WTC11 (cell line): ENCODE measurements at regions not wholly inside any gene's neighbourhood (a gene's known extent, or its start where the extent isn't known, plus 50 kb on each side); places are given as distances from the start of the nearest gene placed in this dataset.
"Not testable (repeated sequence)": the region's sequence is repeated elsewhere in the genome, so short reads cannot be mapped to it uniquely, and the experiment has no call there.

Source experiments
- ATAC-seq: fragments of 200-7000 bp; cut with Tn5 transposase; 2 replicates; pipeline ENCODE4 v1.10.0; 2021; ENCODE audit warnings: mild to moderate bottlenecking, moderate library complexity
- CTCF ChIA-PET: fragments of 300-600 bp; sonication (Branson Sonifier 250); formaldehyde crosslinking; loops from one replicate; lab custom pipeline; 2021; ENCODE audit warnings: antibody characterized with exemption; lab: Charles Lee
- POLR2A ChIA-PET: fragments of 350-600 bp; sonication (Branson Sonifier 250); formaldehyde crosslinking; loops from one replicate; lab custom pipeline; 2021; ENCODE audit warnings: antibody characterized with exemption; lab: Charles Lee
- DNase-seq: peaks from one replicate; pipeline ENCODE4 v3.0.0; 2021; ENCODE audit warnings: low spot score
- H3K27ac Mint-ChIP-seq: 2 replicates; pipeline ENCODE4 v1.8.0; 2021; ENCODE audit warnings: mixed read lengths
- H3K27me3 Mint-ChIP-seq: 2 replicates; pipeline ENCODE4 v1.8.0; 2021; ENCODE audit warnings: low read depth, mild to moderate bottlenecking, moderate library complexity, mixed read lengths
- H3K36me3 Mint-ChIP-seq: 2 replicates; pipeline ENCODE4 v1.8.0; 2021; ENCODE audit warnings: mixed read lengths
- H3K4me1 Mint-ChIP-seq: 2 replicates; pipeline ENCODE4 v1.8.0; 2022; ENCODE audit warnings: mixed read lengths
- H3K4me3 Mint-ChIP-seq: 2 replicates; pipeline ENCODE4 v1.8.0; 2021; ENCODE audit warnings: mild to moderate bottlenecking, moderate library complexity, mixed read lengths
- H3K9me3 Mint-ChIP-seq: 2 replicates; pipeline ENCODE4 v1.8.0; 2021; ENCODE audit warnings: mixed read lengths
- ATF1 ChIP-seq: sonication (generic); formaldehyde crosslinking; IDR thresholded peaks from 2 replicates; pipeline ENCODE4 v1.8.1; 2023; ENCODE audit warnings: mild to moderate bottlenecking, moderate library complexity, missing genetic modification reagents
- CREB1 ChIP-seq: sonication (generic); formaldehyde crosslinking; IDR thresholded peaks from 2 replicates; pipeline ENCODE4 v1.8.0; 2023; ENCODE audit warnings: mild to moderate bottlenecking, missing genetic modification reagents
- EMX1 ChIP-seq: fragments of 250-450 bp; sonication (Bioruptor Pico); IDR thresholded peaks from 2 replicates; pipeline ENCODE4 v1.8.0; 2021; ENCODE audit warnings: mild to moderate bottlenecking
- ESRRA ChIP-seq: sonication (generic); formaldehyde crosslinking; IDR thresholded peaks from 2 replicates; pipeline ENCODE4 v1.8.1; 2022; ENCODE audit warnings: mild to moderate bottlenecking, missing genetic modification reagents, borderline replicate concordance
- ETV6 ChIP-seq: sonication (generic); formaldehyde crosslinking; IDR thresholded peaks from 2 replicates; pipeline ENCODE4 v1.8.1; 2022; ENCODE audit warnings: mild to moderate bottlenecking, missing genetic modification reagents
- FOXK1 ChIP-seq: sonication (generic); formaldehyde crosslinking; IDR thresholded peaks from 2 replicates; pipeline ENCODE4 v1.8.0; 2022; ENCODE audit warnings: mild to moderate bottlenecking, moderate library complexity, missing genetic modification reagents
- FOXP1 ChIP-seq: sonication (generic); formaldehyde crosslinking; IDR thresholded peaks from 2 replicates; pipeline ENCODE4 v1.8.0; 2022; ENCODE audit warnings: missing genetic modification reagents, mild to moderate bottlenecking, moderate library complexity, borderline replicate concordance
- GRHL2 ChIP-seq: fragments of 250-450 bp; sonication (Bioruptor Pico); IDR thresholded peaks from 2 replicates; pipeline ENCODE4 v1.8.0; 2022; ENCODE audit warnings: mild to moderate bottlenecking, moderate library complexity; ENCODE audit not compliant: insufficient replicate concordance, severe bottlenecking
- KAT7 ChIP-seq: sonication (generic); formaldehyde crosslinking; IDR thresholded peaks from 2 replicates; pipeline ENCODE4 v1.8.1; 2023; ENCODE audit warnings: missing genetic modification reagents, mild to moderate bottlenecking, borderline replicate concordance
- MXD4 ChIP-seq: fragments of 250-450 bp; sonication (Bioruptor Pico); IDR thresholded peaks from 2 replicates; pipeline ENCODE4 v1.8.0; 2021; ENCODE audit warnings: mild to moderate bottlenecking, moderate library complexity, borderline replicate concordance
- NFE2L1 ChIP-seq: sonication (generic); formaldehyde crosslinking; IDR thresholded peaks from 2 replicates; pipeline ENCODE4 v1.8.1; 2023; ENCODE audit warnings: missing genetic modification reagents
- NFYB ChIP-seq: sonication (generic); formaldehyde crosslinking; conservative IDR thresholded peaks from 2 replicates; pipeline ENCODE4 v1.8.0; 2022; ENCODE audit warnings: low read depth, missing genetic modification reagents
- SMAD3 ChIP-seq: sonication (generic); formaldehyde crosslinking; IDR thresholded peaks from 2 replicates; pipeline ENCODE4 v1.8.0; 2022; ENCODE audit warnings: missing genetic modification reagents, mild to moderate bottlenecking, borderline replicate concordance
- SP1 ChIP-seq: sonication (generic); formaldehyde crosslinking; conservative IDR thresholded peaks from 2 replicates; pipeline ENCODE4 v1.8.1; 2022; ENCODE audit warnings: missing genetic modification reagents
- TP53 ChIP-seq: sonication (generic); formaldehyde crosslinking; IDR thresholded peaks from 2 replicates; pipeline ENCODE4 v1.8.1; 2023; ENCODE audit warnings: mild to moderate bottlenecking, missing genetic modification reagents
- ZBTB21 ChIP-seq: sonication (generic); formaldehyde crosslinking; IDR thresholded peaks from 2 replicates; pipeline ENCODE4 v1.8.1; 2023; ENCODE audit warnings: mild to moderate bottlenecking, missing genetic modification reagents, borderline replicate concordance
- ZNF138 ChIP-seq: sonication (generic); formaldehyde crosslinking; conservative IDR thresholded peaks from 2 replicates; pipeline ENCODE4 v1.8.1; 2022; ENCODE audit warnings: mild to moderate bottlenecking, moderate library complexity, missing genetic modification reagents
- ZNF219 ChIP-seq: sonication (generic); formaldehyde crosslinking; IDR thresholded peaks from 2 replicates; pipeline ENCODE4 v1.8.0; 2023; ENCODE audit warnings: missing genetic modification reagents, mild to moderate bottlenecking, borderline replicate concordance
- ZNF263 ChIP-seq: sonication (generic); formaldehyde crosslinking; IDR thresholded peaks from 2 replicates; pipeline ENCODE4 v1.8.1; 2022; ENCODE audit warnings: low read depth, mild to moderate bottlenecking, moderate library complexity, missing genetic modification reagents
- ZNF423 ChIP-seq: fragments of 250-450 bp; sonication (Bioruptor Pico); IDR thresholded peaks from 2 replicates; pipeline ENCODE4 v2.1.2; 2022; ENCODE audit warnings: mild to moderate bottlenecking, moderate library complexity
- TF ChIP-seq, protein P1 (sequence below): fragments of 200-600 bp; IDR thresholded peaks from 2 replicates; pipeline ENCODE4 v1.8.0; 2022; ENCODE audit warnings: antibody characterized with exemption
- TF ChIP-seq, protein P2 (sequence below): sonication (generic); formaldehyde crosslinking; IDR thresholded peaks from 2 replicates; pipeline ENCODE4 v1.8.1; 2022; ENCODE audit warnings: low read depth, missing genetic modification reagents, borderline replicate concordance

DNA sequence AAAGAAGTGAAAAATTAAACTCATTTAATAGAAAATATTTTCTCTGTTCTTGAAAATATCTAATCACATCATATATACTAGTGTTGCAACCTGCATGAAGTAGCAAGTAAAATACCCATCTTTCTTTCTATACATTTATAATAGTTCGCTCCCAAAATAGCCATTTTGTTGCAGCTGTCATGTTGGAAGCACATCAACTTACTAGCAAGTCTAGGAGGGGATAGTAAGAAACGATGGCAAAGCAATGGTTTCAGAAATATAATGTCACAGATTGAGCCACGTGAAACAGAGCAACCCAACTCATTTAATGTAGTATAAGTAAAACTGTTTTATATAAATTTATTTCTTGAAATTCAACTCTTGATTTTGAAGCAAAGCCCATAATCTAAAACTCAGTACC lies 521.8 kb downstream of the LRRIQ3 start:
- POLR2A ChIA-PET, result no interaction called here
- H3K4me3 Mint-ChIP-seq, result no peak overlapping the region
- TF ChIP-seq ESRRA (no peak), CREB1 (CRISPR knock-in tag) (no peak), ATF1 (CRISPR knock-in tag) (no peak), FOXP1 (CRISPR knock-in tag) (no peak), EMX1 (no peak), SMAD3 (CRISPR knock-in tag) (no peak)
- H3K4me1 Mint-ChIP-seq, result no peaks in the 10 kb centered on the region
- no peak for ATAC-seq
- H3K36me3 Mint-ChIP-seq, result no peaks in the 10 kb centered on the region
- CTCF ChIA-PET, result no interaction called here
- no peaks in the 10 kb centered on the region for H3K27me3 Mint-ChIP-seq
- H3K9me3 Mint-ChIP-seq, result no peaks in the 10 kb centered on the region
- DNase-seq, result no peak
- no peak overlapping the region for H3K27ac Mint-ChIP-seq

DNA sequence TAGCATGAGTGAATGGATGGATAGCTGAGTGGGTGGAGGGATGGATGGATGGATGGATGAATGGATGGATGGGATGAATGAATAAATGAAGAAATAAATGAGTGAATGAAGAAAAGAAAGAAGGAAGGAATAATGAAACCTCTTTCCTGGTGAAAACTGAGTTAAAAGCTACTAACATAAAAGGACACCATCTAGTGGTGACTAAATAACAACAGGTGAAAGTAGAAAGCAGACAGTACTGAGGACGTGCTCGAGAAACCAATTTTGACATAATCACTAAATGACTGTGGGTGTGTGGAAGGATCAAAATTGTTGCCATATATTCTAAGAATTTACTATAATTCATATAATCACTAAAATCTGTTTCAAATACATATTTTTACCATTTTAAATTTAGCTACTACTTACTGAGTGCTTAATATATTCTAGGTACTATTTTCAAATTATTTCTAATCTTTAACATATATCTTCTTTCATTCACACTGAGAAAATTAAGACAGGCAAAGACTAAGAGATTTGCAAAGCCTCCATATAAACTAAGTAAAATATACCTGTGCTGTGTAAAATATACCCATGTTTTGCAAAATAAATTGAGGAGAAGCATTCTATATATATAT lies 522.9 kb downstream of the LRRIQ3 start:
- no peaks in the 10 kb centered on the region for H3K27me3 Mint-ChIP-seq
- ATAC-seq (peak; percentile 60), DNase-seq (no peak)
- H3K4me3 Mint-ChIP-seq, result no peak overlapping the region
- no peaks in the 10 kb centered on the region for H3K36me3 Mint-ChIP-seq
- no peak for TF ChIP-seq KAT7
- TF ChIP-seq, protein P1, sequence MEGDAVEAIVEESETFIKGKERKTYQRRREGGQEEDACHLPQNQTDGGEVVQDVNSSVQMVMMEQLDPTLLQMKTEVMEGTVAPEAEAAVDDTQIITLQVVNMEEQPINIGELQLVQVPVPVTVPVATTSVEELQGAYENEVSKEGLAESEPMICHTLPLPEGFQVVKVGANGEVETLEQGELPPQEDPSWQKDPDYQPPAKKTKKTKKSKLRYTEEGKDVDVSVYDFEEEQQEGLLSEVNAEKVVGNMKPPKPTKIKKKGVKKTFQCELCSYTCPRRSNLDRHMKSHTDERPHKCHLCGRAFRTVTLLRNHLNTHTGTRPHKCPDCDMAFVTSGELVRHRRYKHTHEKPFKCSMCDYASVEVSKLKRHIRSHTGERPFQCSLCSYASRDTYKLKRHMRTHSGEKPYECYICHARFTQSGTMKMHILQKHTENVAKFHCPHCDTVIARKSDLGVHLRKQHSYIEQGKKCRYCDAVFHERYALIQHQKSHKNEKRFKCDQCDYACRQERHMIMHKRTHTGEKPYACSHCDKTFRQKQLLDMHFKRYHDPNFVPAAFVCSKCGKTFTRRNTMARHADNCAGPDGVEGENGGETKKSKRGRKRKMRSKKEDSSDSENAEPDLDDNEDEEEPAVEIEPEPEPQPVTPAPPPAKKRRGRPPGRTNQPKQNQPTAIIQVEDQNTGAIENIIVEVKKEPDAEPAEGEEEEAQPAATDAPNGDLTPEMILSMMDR, result peak; percentile 32; the same call in 1 of the 2 replicates
- POLR2A ChIA-PET, result no interaction called here
- H3K9me3 Mint-ChIP-seq, result peaks cover 4% of the 10 kb centered on the region; the same call in 1 of the 2 replicates
- CTCF ChIA-PET, result interaction anchor here (1.0 to 1.6 kb wide), 2 partner anchors 10 to 950 kb away, joined by 4 to 8 read pairs; no protein-coding TSS in a partner anchor
- no peak overlapping the region for H3K27ac Mint-ChIP-seq
- H3K4me1 Mint-ChIP-seq, result no peaks in the 10 kb centered on the region

DNA sequence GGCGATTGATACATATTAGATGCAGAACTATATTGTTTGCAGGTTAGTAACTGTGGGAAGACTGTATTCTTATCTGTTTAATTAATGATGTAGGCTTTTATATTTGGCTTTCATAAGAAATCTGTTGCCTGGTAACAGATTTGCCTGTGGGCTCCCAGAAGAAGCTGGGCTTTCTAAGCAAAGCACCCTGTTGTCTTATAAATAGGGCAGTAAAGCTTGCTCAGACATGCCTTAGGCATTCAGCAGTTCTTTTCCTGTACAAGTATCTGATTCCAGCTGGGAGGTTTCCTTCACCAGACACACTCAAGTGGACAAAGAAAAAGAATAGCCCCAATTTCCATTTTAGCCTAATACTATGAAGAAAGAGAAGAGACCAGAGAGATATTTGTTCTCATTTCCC lies 524.0 kb downstream of the LRRIQ3 start:
- CTCF ChIA-PET, result interaction anchor here (1.6 kb wide), 1 partner anchor 949 kb away, joined by 8 read pairs; no protein-coding TSS in a partner anchor
- no peaks in the 10 kb centered on the region for H3K4me1 Mint-ChIP-seq
- DNase-seq, result no peak
- H3K4me3 Mint-ChIP-seq, result no peak overlapping the region
- POLR2A ChIA-PET, result no interaction called here
- H3K9me3 Mint-ChIP-seq, result peaks cover 13% of the 10 kb centered on the region
- no peaks in the 10 kb centered on the region for H3K27me3 Mint-ChIP-seq
- H3K36me3 Mint-ChIP-seq, result peaks cover 4% of the 10 kb centered on the region; the same call in 1 of the 2 replicates
- TF ChIP-seq FOXK1 (CRISPR knock-in tag), result no peak
- TF ChIP-seq ZNF138, result no peak
- no peak for TF ChIP-seq TP53 (CRISPR knock-in tag)
- H3K27ac Mint-ChIP-seq, result no peak overlapping the region
- no peak for ATAC-seq

DNA sequence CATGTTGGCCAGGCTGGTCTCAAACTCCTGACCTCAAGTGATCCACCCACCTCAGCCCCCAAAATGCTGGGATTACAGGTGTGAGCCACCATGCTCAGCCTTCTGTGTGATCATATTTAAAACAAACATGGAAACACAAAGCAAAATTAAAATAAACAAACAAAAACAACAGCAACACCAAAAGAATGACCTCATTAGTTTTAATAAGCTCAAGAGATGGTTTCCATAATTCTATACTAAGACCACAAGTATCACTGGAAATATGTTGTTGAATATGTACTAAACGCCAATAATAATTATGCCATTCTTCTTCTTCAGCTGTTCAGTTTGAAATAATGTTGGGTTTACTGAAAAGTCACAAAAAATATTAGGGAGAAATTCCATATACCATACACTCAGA lies 526.4 kb downstream of the LRRIQ3 start:
- TF ChIP-seq MXD4 (CRISPR knock-in tag) (no peak), ZNF263 (CRISPR knock-in tag) (no peak), ZBTB21 (CRISPR knock-in tag) (no peak), GRHL2 (CRISPR knock-in tag) (no peak), NFYB (no peak), SP1 (CRISPR knock-in tag) (no peak), NFE2L1 (CRISPR knock-in tag) (no peak), ETV6 (no peak), ZNF219 (CRISPR knock-in tag) (no peak), ZNF423 (CRISPR knock-in tag) (no peak)
- TF ChIP-seq, protein P2, sequence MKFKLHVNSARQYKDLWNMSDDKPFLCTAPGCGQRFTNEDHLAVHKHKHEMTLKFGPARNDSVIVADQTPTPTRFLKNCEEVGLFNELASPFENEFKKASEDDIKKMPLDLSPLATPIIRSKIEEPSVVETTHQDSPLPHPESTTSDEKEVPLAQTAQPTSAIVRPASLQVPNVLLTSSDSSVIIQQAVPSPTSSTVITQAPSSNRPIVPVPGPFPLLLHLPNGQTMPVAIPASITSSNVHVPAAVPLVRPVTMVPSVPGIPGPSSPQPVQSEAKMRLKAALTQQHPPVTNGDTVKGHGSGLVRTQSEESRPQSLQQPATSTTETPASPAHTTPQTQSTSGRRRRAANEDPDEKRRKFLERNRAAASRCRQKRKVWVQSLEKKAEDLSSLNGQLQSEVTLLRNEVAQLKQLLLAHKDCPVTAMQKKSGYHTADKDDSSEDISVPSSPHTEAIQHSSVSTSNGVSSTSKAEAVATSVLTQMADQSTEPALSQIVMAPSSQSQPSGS, result no peak
- H3K4me1 Mint-ChIP-seq, result no peaks in the 10 kb centered on the region
- no peak for DNase-seq
- H3K4me3 Mint-ChIP-seq, result no peak overlapping the region
- H3K27me3 Mint-ChIP-seq, result no peaks in the 10 kb centered on the region
- H3K27ac Mint-ChIP-seq, result no peak overlapping the region
- ATAC-seq, result no peak
- CTCF ChIA-PET, result no interaction called here
- H3K9me3 Mint-ChIP-seq, result peaks cover 31% of the 10 kb centered on the region
- peaks cover 18% of the 10 kb centered on the region for H3K36me3 Mint-ChIP-seq
- POLR2A ChIA-PET, result no interaction called here

DNA sequence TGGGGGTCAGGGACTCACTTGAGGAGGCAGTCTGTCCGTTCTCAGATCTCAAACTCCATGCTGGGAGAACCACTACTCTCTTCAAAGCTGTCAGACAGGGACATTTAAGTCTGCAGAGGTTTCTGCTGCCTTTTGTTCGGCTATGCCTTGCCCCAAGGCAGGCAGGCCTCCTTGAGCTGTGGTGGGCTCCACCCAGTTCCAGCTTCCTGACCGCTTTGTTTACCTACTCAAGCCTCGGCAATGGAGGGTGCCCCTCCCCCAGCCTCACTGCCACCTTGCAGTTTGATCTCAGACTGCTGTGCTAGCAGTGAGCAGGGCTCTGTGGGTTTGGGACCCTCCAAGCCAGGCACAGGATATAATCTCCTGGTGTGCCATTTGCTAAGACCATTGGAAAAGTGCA lies 530.0 kb downstream of the LRRIQ3 start:
- peaks cover 37% of the 10 kb centered on the region for H3K9me3 Mint-ChIP-seq

More for the DNA sequence above, 530.0 kb downstream of the LRRIQ3 start:
- DNase-seq, ATAC-seq, CTCF ChIA-PET, H3K4me3 Mint-ChIP-seq, POLR2A ChIA-PET, H3K27ac Mint-ChIP-seq, H3K27me3 Mint-ChIP-seq, H3K4me1 Mint-ChIP-seq: not testable (repeated sequence)
- peaks cover 18% of the 10 kb centered on the region for H3K36me3 Mint-ChIP-seq
